HL-60 (cell line): ENCODE measurements at regions not wholly inside any gene's neighbourhood (a gene's known extent, or its start where the extent isn't known, plus 50 kb on each side); places are given as distances from the start of the nearest gene placed in this dataset.
"Not testable (repeated sequence)": the region's sequence is repeated elsewhere in the genome, so short reads cannot be mapped to it uniquely, and the experiment has no call there.

ENCODE experiments used
- DNase-seq, 2 experiments: peaks; one replicate each; pipeline ENCODE4 v3.0.0-alpha.2; 2010 to 2020; ENCODE audit warnings: low read depth in 1 of 2, low spot score in 1 of 2
- H3K27ac ChIP-seq: fragments of 250-450 bp; sonication (Bioruptor Pico); replicated peaks from 2 replicates; pipeline ENCODE4 v1.5.1; 2020; ENCODE audit warnings: mild to moderate bottlenecking, moderate library complexity
- H3K27me3 ChIP-seq: fragments of 250-450 bp; sonication (Bioruptor Pico); 2 replicates; pipeline ENCODE4 v1.5.1; 2021; ENCODE audit warnings: mild to moderate bottlenecking, moderate library complexity; ENCODE audit not compliant: insufficient read depth, poor library complexity, severe bottlenecking
- H3K4me3 ChIP-seq: replicated peaks from 2 replicates; pipeline ENCODE4 v1.5.1; 2011; ENCODE audit warnings: mild to moderate bottlenecking, control low read depth, low read length; ENCODE audit not compliant: insufficient read depth
- GABPA ChIP-seq: IDR thresholded peaks from 2 replicates; pipeline ENCODE4 v1.6.1; 2012; ENCODE audit warnings: low read depth
- POLR2AphosphoS5 ChIP-seq: IDR thresholded peaks from 2 replicates; pipeline ENCODE4 v1.6.1; 2012; ENCODE audit warnings: low read depth
- SPI1 ChIP-seq: IDR thresholded peaks from 2 replicates; pipeline ENCODE4 v1.6.1; 2012; ENCODE audit warnings: low read depth, mild to moderate bottlenecking, borderline replicate concordance
- TF ChIP-seq, protein P1 (sequence below): IDR thresholded peaks from 2 replicates; pipeline ENCODE4 v1.6.1; 2012; ENCODE audit warnings: low read depth; ENCODE audit not compliant: insufficient replicate concordance
- TF ChIP-seq, protein P2 (sequence below): IDR thresholded peaks from one replicate; pipeline ENCODE4 v1.5.1; 2011; ENCODE audit warnings: low read length, control low read depth, inconsistent platforms; ENCODE audit not compliant: insufficient read depth

- TF ChIP-seq, protein P1, sequence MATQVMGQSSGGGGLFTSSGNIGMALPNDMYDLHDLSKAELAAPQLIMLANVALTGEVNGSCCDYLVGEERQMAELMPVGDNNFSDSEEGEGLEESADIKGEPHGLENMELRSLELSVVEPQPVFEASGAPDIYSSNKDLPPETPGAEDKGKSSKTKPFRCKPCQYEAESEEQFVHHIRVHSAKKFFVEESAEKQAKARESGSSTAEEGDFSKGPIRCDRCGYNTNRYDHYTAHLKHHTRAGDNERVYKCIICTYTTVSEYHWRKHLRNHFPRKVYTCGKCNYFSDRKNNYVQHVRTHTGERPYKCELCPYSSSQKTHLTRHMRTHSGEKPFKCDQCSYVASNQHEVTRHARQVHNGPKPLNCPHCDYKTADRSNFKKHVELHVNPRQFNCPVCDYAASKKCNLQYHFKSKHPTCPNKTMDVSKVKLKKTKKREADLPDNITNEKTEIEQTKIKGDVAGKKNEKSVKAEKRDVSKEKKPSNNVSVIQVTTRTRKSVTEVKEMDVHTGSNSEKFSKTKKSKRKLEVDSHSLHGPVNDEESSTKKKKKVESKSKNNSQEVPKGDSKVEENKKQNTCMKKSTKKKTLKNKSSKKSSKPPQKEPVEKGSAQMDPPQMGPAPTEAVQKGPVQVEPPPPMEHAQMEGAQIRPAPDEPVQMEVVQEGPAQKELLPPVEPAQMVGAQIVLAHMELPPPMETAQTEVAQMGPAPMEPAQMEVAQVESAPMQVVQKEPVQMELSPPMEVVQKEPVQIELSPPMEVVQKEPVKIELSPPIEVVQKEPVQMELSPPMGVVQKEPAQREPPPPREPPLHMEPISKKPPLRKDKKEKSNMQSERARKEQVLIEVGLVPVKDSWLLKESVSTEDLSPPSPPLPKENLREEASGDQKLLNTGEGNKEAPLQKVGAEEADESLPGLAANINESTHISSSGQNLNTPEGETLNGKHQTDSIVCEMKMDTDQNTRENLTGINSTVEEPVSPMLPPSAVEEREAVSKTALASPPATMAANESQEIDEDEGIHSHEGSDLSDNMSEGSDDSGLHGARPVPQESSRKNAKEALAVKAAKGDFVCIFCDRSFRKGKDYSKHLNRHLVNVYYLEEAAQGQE = no peak
- TF ChIP-seq SPI1 = no peak
- TF ChIP-seq, protein P2, sequence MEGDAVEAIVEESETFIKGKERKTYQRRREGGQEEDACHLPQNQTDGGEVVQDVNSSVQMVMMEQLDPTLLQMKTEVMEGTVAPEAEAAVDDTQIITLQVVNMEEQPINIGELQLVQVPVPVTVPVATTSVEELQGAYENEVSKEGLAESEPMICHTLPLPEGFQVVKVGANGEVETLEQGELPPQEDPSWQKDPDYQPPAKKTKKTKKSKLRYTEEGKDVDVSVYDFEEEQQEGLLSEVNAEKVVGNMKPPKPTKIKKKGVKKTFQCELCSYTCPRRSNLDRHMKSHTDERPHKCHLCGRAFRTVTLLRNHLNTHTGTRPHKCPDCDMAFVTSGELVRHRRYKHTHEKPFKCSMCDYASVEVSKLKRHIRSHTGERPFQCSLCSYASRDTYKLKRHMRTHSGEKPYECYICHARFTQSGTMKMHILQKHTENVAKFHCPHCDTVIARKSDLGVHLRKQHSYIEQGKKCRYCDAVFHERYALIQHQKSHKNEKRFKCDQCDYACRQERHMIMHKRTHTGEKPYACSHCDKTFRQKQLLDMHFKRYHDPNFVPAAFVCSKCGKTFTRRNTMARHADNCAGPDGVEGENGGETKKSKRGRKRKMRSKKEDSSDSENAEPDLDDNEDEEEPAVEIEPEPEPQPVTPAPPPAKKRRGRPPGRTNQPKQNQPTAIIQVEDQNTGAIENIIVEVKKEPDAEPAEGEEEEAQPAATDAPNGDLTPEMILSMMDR = no peak
- TF ChIP-seq POLR2AphosphoS5 = no peak
- TF ChIP-seq GABPA = no peak
- no peak overlapping the region for H3K4me3 ChIP-seq
- DNase-seq = no peak
- H3K27me3 ChIP-seq = no peaks in the 10 kb centered on the region
- H3K27ac ChIP-seq = no peak overlapping the region
Observed at GRCh38 chr6:109910571-109910970, 67.5 kb upstream of the GPR6 start.

- Histone ChIP-seq H3K27ac (no peak overlapping the region), H3K4me3 (no peak overlapping the region), H3K27me3 (no peaks in the 10 kb centered on the region)
- TF ChIP-seq SPI1 (no peak), POLR2AphosphoS5 (no peak), GABPA (no peak)
- TF ChIP-seq, protein P1 = no peak
- TF ChIP-seq, protein P2 = no peak
- DNase-seq = no peak
Observed at GRCh38 chr6:109912118-109912517, 66.0 kb upstream of the GPR6 start.

DNA sequence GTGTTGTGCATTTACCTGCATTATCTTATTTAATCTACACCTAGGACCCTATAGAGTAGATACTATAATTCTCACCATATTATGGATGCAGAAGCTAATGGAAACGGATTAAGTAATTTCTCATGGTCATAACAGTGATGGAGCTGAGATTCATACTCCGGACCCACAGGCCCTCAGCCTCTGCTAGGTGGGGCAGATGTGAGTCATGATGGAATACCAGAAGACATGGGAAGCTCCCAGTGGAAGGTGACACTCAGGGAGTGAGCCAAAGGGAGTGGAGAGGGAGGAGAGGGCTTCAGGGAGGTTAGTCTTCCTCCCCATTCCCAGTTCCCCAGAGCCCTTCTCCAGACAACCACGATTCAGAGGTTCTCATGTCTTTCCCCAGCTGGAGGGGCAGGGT is 65.2 kb upstream of the GPR6 start:
- H3K27ac ChIP-seq = no peak overlapping the region
- DNase-seq = no peak

DNA sequence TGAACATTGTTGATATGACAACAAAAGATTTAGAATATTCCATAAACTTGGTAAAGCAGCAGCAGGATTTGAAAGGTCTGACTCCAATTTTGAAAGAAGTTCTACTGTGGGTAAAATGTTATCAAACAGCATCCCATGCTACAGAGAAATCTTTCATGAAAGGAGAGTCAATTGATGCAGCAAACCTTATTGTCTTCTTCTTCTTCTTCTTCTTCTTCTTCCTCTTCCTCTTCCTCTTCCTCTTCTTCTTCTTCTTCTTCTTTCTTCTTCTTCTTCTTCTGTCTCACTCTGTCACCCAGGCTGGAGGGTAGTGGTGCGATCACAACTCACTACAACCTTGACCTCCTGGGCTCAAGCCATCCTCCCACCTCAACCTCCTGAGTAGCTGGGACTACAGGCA is 62.4 kb upstream of the GPR6 start:
- H3K27me3 ChIP-seq, H3K27ac ChIP-seq, DNase-seq, H3K4me3 ChIP-seq: not testable (repeated sequence)

More for the DNA sequence above, 65.2 kb upstream of the GPR6 start:
- TF ChIP-seq GABPA (no peak), SPI1 (no peak), POLR2AphosphoS5 (no peak)
- TF ChIP-seq, protein P2 = no peak
- TF ChIP-seq, protein P1 = no peak
- Histone ChIP-seq H3K27me3 (no peaks in the 10 kb centered on the region), H3K4me3 (no peak overlapping the region)
